22Rv1 (cell line): ENCODE measurements at regions not wholly inside any gene's neighbourhood (a gene's known extent, or its start where the extent isn't known, plus 50 kb on each side); places are given as distances from the start of the nearest gene placed in this dataset.

Experiments
- H3K27ac ChIP-seq: fragments of 450-650 bp; 2 replicates; pipeline ENCODE4 v1.5.1; 2017
- ZFX ChIP-seq: fragments of 450-650 bp; IDR thresholded peaks from 2 replicates; pipeline ENCODE4 v1.6.1; 2017; ENCODE audit warnings: antibody characterized with exemption, borderline replicate concordance
- TF ChIP-seq, protein P1 (sequence below): fragments of 450-650 bp; IDR thresholded peaks from 2 replicates; pipeline ENCODE4 v1.5.1; 2017; ENCODE audit warnings: mild to moderate bottlenecking

DNA sequence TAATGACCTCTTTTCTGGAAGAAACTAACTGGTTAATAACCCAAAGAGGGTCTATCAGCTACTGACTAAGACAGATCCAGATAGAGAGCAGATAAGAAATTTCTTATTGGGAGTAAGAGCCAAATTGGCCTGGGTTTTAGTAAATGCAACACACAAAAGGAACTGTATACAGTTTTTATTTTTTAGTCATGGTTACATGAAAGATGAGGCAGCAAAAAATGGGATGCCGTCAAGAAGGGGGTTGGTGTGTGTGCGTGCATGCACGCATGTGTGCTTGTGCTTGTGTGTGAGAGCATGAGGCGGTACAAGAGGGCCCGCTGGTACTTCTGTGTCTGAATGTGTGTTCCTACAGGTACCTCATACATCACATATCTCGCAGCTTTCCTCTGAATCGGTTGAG, 466.2 kb upstream of the HNRNPA3 start:
- H3K27ac ChIP-seq, result no peak overlapping the region
- TF ChIP-seq, protein P1, sequence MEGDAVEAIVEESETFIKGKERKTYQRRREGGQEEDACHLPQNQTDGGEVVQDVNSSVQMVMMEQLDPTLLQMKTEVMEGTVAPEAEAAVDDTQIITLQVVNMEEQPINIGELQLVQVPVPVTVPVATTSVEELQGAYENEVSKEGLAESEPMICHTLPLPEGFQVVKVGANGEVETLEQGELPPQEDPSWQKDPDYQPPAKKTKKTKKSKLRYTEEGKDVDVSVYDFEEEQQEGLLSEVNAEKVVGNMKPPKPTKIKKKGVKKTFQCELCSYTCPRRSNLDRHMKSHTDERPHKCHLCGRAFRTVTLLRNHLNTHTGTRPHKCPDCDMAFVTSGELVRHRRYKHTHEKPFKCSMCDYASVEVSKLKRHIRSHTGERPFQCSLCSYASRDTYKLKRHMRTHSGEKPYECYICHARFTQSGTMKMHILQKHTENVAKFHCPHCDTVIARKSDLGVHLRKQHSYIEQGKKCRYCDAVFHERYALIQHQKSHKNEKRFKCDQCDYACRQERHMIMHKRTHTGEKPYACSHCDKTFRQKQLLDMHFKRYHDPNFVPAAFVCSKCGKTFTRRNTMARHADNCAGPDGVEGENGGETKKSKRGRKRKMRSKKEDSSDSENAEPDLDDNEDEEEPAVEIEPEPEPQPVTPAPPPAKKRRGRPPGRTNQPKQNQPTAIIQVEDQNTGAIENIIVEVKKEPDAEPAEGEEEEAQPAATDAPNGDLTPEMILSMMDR, result no peak
- no peak for TF ChIP-seq ZFX

DNA sequence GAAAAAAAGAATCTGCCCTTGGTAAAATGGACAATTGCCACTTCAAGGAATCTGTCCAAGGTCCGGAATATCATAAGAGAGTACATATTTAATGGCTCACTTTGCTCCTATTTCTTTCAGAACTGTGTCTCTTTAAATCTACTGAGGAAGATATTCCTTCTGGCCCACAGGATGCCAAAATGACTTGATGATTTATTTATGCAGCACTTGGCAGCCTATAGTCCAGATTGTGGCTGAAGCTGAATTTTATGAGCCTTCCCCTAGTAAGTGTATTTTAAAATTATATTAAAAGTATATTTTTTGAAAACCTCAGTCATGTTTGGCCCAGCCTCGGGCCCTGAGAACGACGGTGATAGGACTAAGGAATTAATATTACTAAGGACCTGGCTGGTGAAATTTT, 465.1 kb upstream of the HNRNPA3 start:
- TF ChIP-seq, protein P1, result no peak
- TF ChIP-seq ZFX, result no peak
- no peak overlapping the region for H3K27ac ChIP-seq

DNA sequence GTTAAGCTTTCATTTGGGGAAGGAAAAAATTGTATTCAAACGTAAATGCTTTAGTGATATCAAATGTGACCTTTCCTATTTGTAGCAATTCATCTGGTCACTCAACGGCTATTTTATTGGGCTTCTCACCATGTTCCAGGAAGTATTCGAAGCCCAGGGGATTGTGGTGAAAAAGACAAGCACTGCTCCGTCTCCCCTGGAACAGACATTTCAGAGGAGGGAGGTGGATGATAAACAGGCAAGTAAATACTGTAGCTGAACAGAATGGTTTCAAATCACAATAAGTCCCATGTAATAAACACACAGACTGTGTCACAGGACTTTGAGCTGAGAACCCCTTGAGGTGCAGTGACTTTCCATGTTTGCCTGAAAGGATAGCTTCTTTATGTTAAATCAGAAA, 464.7 kb upstream of the HNRNPA3 start:
- TF ChIP-seq, protein P1, result no peak
- TF ChIP-seq ZFX, result no peak
- no peak overlapping the region for H3K27ac ChIP-seq

DNA sequence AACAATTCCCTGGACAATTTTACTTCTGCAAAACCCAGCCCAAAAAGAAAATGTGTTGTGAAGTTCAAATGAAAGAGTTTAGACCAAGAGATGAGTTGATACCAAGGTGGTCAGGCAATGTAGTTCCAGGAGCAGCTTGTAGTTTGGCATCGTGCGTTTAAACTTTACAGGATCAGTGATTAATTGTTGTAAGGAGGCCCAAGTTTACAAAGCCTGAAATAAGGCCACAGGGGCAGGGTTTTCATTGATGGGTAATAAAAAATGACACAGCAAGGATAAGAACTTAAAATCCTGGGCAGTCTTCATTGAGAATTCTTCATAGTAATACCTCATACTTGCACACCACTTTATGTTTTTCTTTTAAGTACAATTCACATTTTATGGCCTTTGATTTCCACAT, 463.9 kb upstream of the HNRNPA3 start:
- no peak overlapping the region for H3K27ac ChIP-seq
- no peak for TF ChIP-seq ZFX
- TF ChIP-seq, protein P1, result no peak

DNA sequence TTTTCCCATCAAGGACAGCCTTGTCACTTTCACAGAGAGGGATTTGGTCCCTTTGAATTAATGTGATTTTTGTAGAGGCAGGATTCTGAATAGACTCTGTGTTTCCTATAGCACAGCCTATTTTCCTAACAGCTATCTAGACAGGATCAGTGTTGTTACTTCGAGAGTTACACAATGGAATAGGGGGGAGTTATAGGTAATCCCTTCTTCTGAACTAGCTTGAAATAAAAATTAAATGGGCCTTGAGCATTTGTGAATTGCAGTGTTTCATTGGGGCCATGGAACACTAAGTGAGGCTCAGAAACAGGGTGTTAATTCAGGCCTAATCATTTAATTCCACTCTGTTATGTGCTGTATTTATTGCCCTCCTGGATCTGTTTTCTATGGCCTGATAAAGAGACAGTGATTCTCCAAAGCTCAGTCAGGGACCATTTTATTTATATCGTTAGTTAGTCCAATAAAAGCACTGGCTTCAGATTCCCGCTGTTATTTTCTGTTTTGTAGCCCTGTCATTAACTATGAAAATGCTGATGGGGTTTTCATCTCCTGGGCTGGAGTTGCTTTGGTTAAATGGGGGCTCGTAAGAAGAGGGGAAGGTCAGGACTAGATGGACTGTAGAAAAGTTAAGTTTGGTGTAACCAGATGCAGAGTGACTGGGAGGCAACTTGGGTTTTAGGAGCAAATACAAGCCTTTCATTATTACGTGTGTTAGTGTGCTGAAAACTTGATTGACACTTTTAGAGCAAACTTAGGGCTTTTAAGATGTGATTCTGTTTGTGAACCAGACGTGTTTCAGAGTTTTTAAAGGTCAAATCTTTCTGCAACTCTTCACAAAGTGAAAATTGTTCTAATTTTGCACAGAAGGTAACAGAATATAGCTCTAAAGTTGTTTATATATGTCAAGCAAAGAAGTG, 461.0 kb upstream of the HNRNPA3 start:
- TF ChIP-seq, protein P1, result no peak
- no peak for TF ChIP-seq ZFX
- no peak overlapping the region for H3K27ac ChIP-seq

DNA sequence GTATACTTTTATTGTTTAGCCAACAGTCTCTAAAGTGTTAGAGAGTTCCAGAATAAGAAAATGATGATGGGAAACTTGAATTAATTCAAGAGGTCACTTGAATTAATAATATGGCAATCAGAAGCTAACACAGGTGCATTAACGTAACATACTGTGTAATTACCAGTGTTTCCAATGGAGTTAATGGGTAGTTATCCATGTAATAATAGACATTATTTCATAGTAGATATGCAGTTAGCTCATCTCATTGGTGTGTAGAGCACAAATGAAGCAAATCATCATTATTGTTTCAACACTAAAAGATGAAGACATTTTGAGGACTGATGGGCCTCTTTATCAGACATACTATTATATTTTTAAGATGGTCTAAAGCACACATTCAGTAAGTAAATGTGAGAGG, 460.3 kb upstream of the HNRNPA3 start:
- no peak overlapping the region for H3K27ac ChIP-seq
- no peak for TF ChIP-seq ZFX
- TF ChIP-seq, protein P1, result no peak

DNA sequence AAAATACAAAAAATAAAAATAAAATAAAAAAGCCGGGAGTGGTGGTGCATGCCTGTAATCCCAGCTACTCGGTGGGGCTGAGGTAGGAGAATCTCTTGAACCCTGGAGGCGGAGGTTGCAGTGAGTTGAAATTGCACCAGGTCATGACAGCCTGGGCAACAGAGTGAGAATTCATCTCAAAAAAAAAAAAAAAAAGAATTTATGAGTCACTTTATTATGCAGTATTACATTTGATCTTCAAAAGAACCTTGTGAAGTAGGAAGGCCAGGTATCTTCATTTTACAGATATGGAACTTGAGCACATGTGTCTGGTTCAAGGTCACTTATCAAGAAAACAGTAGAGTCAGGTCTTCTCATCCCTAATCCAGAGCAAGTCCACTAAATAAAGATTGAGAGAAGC, 459.4 kb upstream of the HNRNPA3 start:
- H3K27ac ChIP-seq, result no peak overlapping the region
- TF ChIP-seq, protein P1, result no peak
- no peak for TF ChIP-seq ZFX
